Parathyroid adenoma (tissue), 2 donors: ENCODE measurements at regions not wholly inside any gene's neighbourhood (a gene's known extent, or its start where the extent isn't known, plus 50 kb on each side); places are given as distances from the start of the nearest gene placed in this dataset.

Source experiments
- H2AFZ ChIP-seq: fragments of 300-600 bp; sonication (generic); one replicate; pipeline ENCODE4 v1.7.0; 2017; ENCODE audit warnings: antibody characterized with exemption, mild to moderate bottlenecking
- H3K27ac ChIP-seq: fragments of 300-600 bp; sonication (generic); one replicate; pipeline ENCODE4 v1.7.0; 2017
- H3K27me3 ChIP-seq: fragments of 300-600 bp; sonication (generic); one replicate; pipeline ENCODE4 v1.7.0; 2017; ENCODE audit warnings: low read length; ENCODE audit not compliant: control insufficient read depth, insufficient read depth
- H3K36me3 ChIP-seq: fragments of 300-600 bp; sonication (generic); one replicate; pipeline ENCODE4 v1.7.0; 2017; ENCODE audit warnings: low read length; ENCODE audit not compliant: control insufficient read depth, insufficient read depth
- H3K4me1 ChIP-seq: fragments of 300-600 bp; sonication (generic); one replicate; pipeline ENCODE4 v1.7.0; 2017; ENCODE audit warnings: control low read depth
- H3K4me2 ChIP-seq: fragments of 300-600 bp; sonication (generic); one replicate; pipeline ENCODE4 v1.7.0; 2017; ENCODE audit warnings: low read length
- H3K4me3 ChIP-seq: fragments of 300-600 bp; sonication (generic); one replicate; pipeline ENCODE4 v1.7.0; 2017; ENCODE audit warnings: low read depth, low read length
- H3K79me2 ChIP-seq: fragments of 300-600 bp; sonication (generic); one replicate; pipeline ENCODE4 v1.7.0; 2017; ENCODE audit warnings: control low read depth
- H3K9ac ChIP-seq: fragments of 300-600 bp; sonication (generic); one replicate; pipeline ENCODE4 v1.7.0; 2017; ENCODE audit warnings: mild to moderate bottlenecking
- H3K9me3 ChIP-seq: fragments of 300-600 bp; sonication (generic); one replicate; pipeline ENCODE4 v1.7.0; 2017; ENCODE audit warnings: low read length; ENCODE audit not compliant: control insufficient read depth
- CTCF ChIP-seq: fragments of 300-600 bp; sonication (generic); IDR thresholded peaks from one replicate; pipeline ENCODE4 v1.7.0; 2017; ENCODE audit warnings: antibody characterized with exemption, mild to moderate bottlenecking
- donor health status: primary hyperparathyroidism.

GRCh38 chr14:100988011-100988410, 84.5 kb upstream of the RTL1 start:
- H3K79me2 ChIP-seq = no peaks in the 10 kb centered on the region
- H3K4me1 ChIP-seq = no peaks in the 10 kb centered on the region
- no peak overlapping the region for H3K9ac ChIP-seq
- no peak overlapping the region for H3K27ac ChIP-seq
- no peak overlapping the region for H3K4me3 ChIP-seq
- H3K36me3 ChIP-seq = no peaks in the 10 kb centered on the region
- no peak for TF ChIP-seq CTCF
- H2AFZ ChIP-seq = no peak overlapping the region
- no peaks in the 10 kb centered on the region for H3K27me3 ChIP-seq
- H3K9me3 ChIP-seq = no peaks in the 10 kb centered on the region
- no peak overlapping the region for H3K4me2 ChIP-seq

GRCh38 chr14:100988411-100988900, 84.9 kb upstream of the RTL1 start:
- H3K27ac ChIP-seq = no peak overlapping the region
- no peaks in the 10 kb centered on the region for H3K36me3 ChIP-seq
- H3K79me2 ChIP-seq = no peaks in the 10 kb centered on the region
- no peak overlapping the region for H3K4me3 ChIP-seq
- no peak for TF ChIP-seq CTCF
- H3K27me3 ChIP-seq = no peaks in the 10 kb centered on the region
- no peaks in the 10 kb centered on the region for H3K9me3 ChIP-seq
- no peak overlapping the region for H3K4me2 ChIP-seq
- no peaks in the 10 kb centered on the region for H3K4me1 ChIP-seq
- H3K9ac ChIP-seq = no peak overlapping the region
- no peak overlapping the region for H2AFZ ChIP-seq

GRCh38 chr14:100988956-100989355, 85.4 kb upstream of the RTL1 start:
- Histone ChIP-seq H3K9ac (no peak overlapping the region), H3K27ac (no peak overlapping the region)

GRCh38 chr14:100989924-100990323, 86.4 kb upstream of the RTL1 start:
- H3K27ac ChIP-seq = no peak overlapping the region
- no peak for TF ChIP-seq CTCF
- no peaks in the 10 kb centered on the region for H3K9me3 ChIP-seq
- no peaks in the 10 kb centered on the region for H3K36me3 ChIP-seq
- no peak overlapping the region for H3K9ac ChIP-seq
- no peak overlapping the region for H2AFZ ChIP-seq
- H3K4me3 ChIP-seq = no peak overlapping the region
- H3K4me2 ChIP-seq = no peak overlapping the region
- no peaks in the 10 kb centered on the region for H3K79me2 ChIP-seq
- no peaks in the 10 kb centered on the region for H3K4me1 ChIP-seq
- H3K27me3 ChIP-seq = no peaks in the 10 kb centered on the region

More at GRCh38 chr14:100988956-100989355, 85.4 kb upstream of the RTL1 start:
- TF ChIP-seq CTCF = no peak
- Histone ChIP-seq H3K36me3 (no peaks in the 10 kb centered on the region), H3K9me3 (no peaks in the 10 kb centered on the region), H2AFZ (no peak overlapping the region), H3K4me1 (no peaks in the 10 kb centered on the region), H3K4me3 (no peak overlapping the region), H3K79me2 (no peaks in the 10 kb centered on the region), H3K4me2 (no peak overlapping the region), H3K27me3 (no peaks in the 10 kb centered on the region)

- Histone ChIP-seq H2AFZ (no peak overlapping the region), H3K9ac (no peak overlapping the region), H3K4me3 (no peak overlapping the region), H3K9me3 (no peaks in the 10 kb centered on the region), H3K4me2 (no peak overlapping the region), H3K4me1 (no peaks in the 10 kb centered on the region), H3K79me2 (no peaks in the 10 kb centered on the region), H3K36me3 (no peaks in the 10 kb centered on the region), H3K27ac (no peak overlapping the region), H3K27me3 (no peaks in the 10 kb centered on the region)
- no peak for TF ChIP-seq CTCF
Measured at GRCh38 chr14:100994082-100994481, 90.6 kb upstream of the RTL1 start.
